NCI-H510A treated with DMSO at 0.1 percent for 48 hours (cell line): ENCODE measurements at regions not wholly inside any gene's neighbourhood (a gene's known extent, or its start where the extent isn't known, plus 50 kb on each side); places are given as distances from the start of the nearest gene placed in this dataset.
"Not testable (repeated sequence)": the region's sequence is repeated elsewhere in the genome, so short reads cannot be mapped to it uniquely, and the experiment has no call there.

Source experiments
- DNase-seq: peaks from one replicate; lab custom pipeline; 2025; lab: John Stamatoyannopoulos, UW

DNA sequence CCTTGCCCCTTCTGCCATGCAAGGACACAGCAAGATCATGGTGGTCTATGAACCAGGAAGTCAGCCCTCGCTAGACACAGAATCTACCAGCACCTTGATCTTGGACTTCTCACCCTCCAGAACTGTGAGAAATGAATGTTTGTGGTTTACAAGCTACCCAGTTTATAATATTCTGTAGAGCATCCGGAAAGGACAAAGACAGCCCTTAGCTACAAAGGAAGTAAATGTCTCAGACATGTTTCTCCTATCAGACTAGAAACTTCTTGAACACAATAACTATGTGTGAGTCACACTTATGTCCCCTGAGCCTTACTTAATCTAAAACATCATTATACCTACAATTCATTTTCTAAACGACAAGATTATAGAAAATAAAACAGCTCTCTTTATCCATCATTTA, 176.7 kb downstream of the KLHL28 start:
- no peak for DNase-seq

DNA sequence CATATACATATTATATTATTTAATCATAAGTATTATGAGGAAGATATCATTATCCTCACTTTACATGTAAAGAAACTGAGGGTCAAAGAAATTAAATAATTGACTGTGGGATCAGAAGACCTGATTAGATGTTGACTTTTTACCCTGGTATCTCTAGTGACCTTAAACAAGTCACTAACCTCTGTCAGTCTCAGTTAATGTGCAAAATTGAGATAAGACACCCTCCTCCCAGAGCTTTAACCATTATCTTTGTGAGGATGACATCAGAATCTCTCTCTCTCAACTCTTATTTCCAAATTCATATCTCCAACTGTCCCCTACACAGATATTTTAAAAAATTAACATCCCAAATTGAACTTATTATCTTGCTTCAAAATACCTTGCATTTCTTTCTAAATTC, 177.8 kb downstream of the KLHL28 start:
- no peak for DNase-seq

DNA sequence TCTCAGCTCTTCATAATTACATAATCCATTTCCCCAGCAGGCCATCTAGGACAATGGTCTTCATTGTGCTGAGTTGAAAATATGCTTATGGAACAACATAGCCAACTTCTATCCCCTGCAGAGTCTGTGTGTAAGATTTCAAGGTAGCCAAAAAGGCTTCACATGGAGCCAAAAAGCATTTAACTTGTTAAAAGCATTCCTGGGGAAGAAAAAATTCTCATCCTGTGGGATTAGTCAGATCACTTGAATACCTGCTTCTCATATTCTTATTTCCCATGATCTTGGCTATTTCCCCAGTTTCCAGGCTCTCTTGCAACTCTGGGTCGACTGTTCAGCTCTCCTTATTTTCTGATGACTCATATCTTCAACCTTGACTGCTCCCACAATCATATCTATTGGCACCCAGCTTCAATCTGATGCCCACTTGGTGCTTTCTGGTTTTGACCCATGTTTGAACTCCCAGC, 178.9 kb downstream of the KLHL28 start:
- DNase-seq, result no peak

DNA sequence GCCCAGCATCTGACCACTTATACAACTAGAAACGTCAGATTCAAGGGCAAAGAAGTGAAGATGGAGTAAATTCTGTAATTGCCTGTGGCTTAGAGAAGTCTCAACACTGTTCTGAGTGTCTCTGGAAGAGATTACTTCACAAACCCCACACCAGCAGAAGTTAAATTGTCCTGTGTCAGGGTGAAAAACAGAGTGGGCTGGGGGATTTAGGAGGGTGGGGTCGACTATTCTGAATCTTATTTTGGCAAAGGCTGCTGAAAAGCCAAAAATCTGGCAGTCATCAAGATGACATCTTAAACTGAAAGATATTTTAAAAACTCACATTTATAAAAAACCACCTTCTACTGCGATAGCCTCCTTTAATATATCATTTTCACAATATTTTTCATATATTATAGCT, 180.8 kb downstream of the KLHL28 start:
- DNase-seq, result no peak

DNA sequence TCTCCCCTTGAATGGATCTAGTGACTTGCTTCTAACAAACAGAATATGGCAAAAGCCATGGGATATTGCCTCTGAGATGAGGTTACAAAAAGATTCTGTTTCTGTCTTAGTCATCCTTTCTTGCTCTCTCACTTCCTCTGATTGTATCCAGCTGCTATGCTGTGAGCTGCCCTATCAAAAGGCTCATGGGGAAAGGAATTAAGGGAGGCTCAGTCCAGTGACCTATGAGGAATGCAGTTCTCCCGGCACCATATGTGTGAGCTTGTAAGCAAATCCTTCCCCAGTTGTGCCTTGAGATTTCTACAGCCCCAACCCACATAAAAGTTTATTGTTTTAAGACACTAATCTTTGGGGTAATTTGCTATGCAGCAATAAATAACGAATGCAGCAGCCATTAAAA, 183.1 kb downstream of the KLHL28 start:
- no peak for DNase-seq

DNA sequence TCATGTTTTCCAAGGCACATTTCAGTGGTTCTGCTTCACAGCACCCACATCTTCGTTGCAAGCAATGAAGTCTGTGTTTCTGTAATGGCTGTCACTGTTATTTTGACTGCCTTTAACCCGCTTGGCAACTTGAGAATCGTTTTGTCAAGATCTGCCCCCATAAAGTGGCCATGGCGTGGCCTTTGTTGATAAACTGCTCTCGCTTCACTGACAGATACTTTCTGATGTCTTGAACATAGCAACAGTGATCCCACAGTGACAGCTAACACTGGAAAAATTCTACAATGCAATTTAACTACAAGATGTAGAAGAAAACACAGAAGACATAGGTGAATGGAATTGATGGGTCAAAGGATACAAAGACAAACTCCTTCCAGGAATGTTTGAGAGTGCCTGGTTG, 184.2 kb downstream of the KLHL28 start:
- DNase-seq, result no peak

DNA sequence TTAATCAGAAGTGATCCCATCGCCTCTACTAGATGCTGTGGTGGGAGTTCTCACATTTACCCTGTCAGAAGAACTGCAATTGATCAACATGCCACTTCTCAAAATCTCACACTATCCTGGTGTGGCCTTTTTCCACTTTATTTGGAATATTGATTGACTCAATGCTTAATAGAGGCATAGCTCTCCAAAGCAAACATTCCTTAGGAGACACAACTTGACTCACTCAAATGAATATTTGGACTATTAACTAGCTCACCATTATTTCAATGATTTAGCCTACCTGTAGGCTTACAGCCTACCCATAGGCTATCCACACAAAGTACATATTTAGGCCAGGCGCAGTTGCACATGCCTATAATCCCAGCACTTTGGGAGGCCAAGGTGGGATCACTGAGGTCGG, 186.5 kb downstream of the KLHL28 start:
- DNase-seq, result no peak

DNA sequence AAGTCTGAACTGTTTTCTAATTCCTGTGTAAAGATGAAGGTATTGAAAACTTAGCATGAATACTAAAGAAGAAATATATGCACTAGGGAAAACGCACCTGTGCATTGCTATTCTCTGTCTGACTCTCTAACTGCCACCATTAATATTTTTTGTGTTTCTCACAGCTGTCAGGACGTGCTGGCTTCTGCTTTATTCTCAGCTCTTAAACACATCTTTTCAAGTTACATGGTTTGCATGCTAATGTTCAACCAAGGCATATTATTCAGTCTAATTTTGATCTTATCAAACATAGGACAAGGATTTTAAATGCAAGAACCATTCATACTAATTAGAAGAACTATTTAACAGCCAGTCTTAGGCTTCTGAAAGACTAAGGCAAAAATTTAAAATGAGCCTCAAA, 187.4 kb downstream of the KLHL28 start:
- no peak for DNase-seq

DNA sequence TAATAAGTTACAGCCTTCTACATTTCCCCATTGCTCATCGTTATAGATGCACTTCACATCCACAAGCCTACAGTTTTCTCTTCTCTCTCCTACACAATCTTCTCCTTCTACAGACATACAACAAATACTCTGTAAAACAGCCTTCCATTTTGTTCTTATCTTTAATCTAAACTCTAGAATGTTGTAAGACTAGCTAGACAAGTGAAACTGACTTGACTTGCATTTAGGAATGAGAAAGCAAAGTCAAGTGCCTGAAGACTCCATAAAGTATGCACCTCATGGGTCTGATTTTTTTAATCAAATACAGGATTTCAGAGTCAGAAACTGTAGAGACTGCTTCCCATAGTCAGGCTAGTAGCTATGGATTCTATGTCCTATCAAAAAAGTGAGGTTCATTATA, 190.3 kb downstream of the KLHL28 start:
- no peak for DNase-seq

DNA sequence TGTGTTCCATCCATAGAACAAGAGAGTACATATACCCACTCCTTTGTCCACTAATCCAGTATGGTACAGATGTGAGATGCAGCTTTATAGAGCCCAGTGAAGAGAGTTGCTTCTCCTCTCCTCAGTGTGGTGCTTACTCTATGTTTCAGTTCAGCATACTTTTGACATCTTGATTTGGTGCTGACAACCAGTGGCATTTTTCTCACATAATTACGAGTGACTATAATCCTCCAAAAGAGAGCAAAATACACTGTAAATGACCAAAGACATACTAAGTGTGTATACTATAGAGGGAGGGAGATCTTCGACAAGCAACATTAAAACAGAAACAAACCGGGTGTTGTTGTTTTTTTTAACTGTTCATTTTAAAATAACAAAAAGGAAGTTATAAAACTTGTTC, 191.5 kb downstream of the KLHL28 start:
- DNase-seq, result no peak

DNA sequence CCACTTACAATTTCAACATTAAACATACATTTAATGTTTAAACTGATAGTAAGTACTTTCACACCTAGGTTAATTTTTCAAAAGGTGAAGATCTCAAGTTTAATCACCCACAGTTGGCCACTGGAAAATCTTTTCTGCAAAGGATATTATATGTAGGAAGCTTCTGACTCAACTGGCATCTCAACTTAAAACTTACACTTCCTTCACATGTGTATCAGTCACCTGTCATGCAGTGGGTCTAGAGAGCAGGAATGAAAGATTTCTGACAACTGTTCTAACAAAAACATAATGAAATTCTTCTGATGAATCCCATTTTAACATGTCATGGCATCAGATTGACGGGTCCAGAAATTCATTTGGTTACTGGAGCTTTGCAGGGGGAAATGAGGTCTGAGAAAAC, 192.8 kb downstream of the KLHL28 start:
- DNase-seq, result no peak

DNA sequence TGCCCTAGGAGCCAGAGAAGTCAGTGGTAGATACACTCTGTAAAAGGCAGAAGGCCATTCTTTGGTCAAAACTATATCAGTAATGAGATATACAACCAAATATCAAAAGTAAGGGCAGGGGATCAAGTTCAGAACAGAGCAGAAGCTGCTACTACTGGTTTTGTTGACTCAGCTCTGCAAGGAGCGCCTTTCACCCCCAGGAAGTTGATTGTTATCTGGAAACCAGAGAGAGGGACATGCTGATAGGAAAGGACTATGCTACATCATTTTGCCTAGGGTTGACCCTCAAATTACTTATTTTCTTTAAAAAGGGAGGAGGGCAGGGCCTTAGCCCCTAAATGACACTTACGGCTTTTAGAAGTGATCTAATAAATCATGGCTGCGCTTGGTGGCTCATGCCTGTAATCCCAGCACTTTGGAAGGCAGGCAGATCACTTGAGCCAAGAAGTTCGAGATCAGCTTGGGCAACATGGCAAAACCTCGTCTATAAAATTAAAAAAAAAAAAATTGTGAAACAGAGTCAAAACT, 194.0 kb downstream of the KLHL28 start:
- DNase-seq, result no peak

DNA sequence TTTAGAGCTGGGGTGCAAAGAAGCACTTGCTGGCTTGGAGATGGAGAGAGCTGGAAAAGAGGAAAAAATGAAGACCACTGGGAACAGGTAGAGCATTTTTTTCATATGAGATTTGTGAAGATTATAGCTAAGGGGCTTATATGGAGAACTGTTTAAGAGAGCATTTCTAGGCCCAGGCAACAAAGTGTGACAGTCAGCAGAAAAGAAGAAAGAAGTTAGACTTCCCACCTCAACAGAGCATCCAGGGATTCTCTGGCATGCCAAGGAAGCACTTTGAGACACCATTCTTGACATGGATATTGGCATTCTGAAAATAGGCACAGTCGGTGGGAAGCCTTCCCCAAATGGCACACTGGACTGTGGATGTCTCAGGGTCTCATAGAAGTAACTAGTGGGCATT, 195.5 kb downstream of the KLHL28 start:
- no peak for DNase-seq

DNA sequence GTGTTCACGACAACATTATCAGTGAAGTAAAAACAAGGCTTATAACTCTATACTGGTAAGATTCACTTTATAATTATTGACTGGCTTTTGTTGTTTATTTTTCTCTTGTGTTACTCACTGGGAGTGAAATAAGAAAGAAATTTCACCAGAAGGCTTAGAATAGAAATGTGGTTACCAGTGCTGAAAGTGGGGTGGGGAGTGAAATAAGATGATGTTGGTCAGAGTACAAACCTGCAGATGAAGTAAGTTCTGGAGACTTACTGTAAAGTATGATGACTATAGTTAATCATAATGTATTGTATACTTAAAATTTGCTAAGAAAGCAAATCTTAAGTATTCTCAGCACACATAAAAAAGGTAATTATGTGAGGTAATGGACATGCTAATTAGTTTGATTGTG, 198.4 kb downstream of the KLHL28 start:
- DNase-seq, result no peak

DNA sequence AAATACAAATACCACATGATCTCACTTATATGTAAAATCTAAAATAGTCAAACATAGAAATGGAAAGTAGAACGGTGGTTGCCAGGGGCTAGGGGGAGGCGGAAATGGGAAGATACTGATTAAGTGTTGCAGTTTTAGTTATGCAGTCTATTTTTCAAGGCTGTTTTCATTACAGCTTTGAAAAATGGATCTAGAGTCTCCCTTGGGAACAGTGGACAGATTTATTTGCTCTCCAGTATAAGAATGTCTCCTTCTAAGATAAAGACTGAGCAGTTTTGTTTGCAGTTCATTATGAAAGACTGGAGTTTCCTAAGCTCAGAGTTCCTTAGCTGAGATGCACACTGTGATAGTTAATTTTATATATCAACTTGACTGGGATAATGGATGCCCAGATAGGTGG, 202.5 kb downstream of the KLHL28 start:
- DNase-seq, result no peak

DNA sequence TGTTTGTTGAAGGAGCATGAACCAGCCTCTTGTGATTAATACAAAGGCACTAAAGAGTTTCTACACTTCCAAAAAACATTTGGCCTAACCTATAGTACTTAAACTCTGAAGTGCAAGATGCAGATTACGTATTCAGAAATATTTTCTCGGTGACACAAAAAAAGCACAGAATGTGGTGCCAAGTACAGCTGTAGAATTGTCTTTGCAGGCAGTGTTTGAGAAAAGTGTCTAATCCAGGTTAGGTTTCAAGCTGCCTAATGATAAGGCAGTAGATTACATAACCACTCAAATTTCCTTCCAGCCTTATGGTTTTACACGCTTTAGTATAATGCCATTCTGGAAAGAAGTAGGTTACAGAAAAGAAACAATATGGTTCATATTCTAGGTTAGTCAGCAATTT, 205.2 kb downstream of the KLHL28 start:
- DNase-seq, result no peak

DNA sequence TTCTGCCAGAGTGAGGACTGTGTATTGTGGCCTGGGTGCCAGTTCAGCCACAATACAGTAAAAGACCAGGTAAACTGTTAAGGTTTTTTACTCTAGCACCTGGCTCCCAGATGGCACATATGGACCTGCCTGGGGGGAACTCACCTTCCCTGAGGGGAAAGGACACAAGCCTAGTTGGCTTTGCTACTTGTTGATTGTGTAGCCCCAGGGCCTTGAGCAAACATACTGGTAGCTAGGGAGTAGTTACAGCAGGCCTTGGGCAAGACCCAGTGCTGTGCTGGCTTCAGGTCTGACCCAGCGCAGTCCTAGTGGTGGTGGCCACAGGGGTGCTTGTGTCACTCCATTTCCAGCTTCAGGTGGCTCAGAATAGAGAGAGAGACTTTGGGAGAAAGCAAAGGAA, 216.4 kb downstream of the KLHL28 start:
- DNase-seq, result no peak

DNA sequence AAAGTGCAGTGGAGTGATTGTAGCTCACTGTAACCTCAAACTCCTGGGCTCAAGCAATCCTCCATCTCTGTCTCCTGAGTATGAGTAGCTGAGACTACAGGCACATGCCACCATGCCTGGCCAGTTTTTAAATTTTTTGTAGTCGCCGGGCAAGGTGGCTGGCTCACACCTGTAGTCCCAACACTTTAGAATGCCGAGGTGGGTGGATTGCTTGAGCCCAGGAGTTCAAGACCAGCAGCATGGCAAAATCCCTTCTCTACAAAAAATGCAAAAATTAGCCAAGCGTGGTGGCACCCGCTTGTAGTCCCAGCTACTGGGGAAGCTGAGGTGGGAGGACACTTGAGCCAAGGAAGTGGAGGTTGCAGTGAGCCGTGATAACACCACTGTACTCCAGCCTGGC, 219.5 kb downstream of the KLHL28 start:
- DNase-seq, result no peak

DNA sequence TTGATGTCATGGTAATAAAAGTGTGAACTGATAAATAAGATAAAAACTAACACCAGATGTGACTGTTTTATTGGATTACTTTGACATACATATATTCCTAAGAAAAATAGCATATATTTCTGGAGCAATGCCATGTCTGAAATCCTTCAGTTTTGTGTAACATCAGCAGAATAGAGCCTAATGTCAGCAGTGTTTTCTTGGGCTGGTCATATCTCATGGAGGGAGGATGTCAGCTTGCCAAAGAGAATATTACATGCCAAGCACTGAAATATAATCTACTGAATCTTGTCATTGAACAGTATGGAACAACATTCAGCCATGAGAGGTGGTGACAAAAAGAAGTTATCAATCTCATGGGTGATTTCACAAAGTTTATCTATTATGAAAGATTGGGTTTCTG, 220.3 kb downstream of the KLHL28 start:
- DNase-seq, result no peak

DNA sequence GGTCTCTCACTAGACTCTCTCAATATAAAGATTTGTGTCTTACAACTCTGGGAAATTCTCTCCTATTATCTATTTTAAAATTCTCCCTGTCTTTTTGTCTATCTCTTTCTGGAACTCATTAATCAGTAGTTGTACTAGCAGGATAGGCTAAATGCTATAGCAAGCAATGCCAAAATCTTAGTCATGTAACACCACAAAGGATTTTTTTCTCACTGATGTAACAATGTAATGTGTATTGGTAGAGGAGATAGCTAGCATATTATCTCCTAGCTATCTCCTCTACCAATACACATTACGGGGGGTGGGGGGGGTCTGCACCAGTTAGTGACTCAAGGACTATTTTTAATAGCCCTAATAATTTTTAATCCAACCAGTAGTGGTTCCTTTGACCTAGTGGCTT, 225.4 kb downstream of the KLHL28 start:
- DNase-seq, result no peak

DNA sequence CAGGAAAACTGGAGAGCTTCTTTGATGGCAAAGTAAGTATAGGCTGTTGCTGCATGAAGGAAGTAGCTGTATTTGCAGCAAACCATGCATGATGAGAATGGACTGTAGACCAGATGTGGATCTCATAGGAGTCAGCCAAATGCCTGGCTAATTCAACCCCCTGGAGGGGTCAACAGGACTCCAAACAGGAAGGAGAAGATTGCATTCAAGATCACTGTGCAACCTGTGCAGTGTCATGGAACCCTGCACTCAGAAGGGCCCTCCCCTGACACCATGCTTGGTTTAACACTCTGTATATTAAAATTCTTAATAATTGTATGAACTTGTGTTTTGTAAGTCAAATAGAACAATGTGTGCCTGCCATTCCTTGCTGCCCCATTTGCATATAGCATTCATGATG, 225.1 kb upstream of the FSCB start:
- no peak for DNase-seq

DNA sequence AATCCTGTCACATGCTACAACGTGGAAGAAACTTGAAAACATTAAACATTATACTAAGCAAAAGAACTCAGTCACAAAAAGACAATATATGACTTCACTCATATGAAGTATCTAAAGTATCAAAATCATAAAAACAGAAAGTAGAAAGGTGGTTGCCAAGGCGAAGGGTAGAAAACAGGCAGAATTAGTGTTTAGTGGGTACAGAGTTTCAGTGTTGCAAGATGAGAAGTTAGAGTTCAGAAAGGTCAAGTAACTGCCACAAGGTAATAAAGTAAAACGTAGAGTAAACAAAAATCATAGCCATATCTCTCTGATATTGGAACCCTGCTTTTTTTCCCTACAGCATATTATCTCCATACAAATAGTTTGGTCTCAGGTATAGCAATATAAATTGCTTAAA, 223.8 kb upstream of the FSCB start:
- DNase-seq, result no peak

DNA sequence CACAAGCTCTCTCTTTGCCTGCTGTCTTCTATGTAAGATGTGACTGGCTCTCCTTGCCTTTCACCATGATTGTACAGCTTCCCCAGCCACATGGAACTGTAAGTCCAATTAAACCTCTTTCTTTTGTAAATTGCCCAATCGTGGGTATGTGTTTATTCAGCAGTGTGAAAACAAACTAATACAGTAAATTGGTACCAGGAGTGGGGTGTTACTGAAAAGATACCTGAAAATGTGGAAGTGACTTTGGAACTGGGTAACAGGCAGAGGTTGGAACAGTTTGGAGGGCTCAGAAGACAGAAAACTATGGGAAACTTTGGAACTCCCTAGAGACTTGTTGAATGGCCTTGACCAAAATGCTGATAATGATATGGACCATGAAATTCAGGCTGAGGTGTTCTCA, 214.3 kb upstream of the FSCB start:
- DNase-seq, result not testable (repeated sequence)

DNA sequence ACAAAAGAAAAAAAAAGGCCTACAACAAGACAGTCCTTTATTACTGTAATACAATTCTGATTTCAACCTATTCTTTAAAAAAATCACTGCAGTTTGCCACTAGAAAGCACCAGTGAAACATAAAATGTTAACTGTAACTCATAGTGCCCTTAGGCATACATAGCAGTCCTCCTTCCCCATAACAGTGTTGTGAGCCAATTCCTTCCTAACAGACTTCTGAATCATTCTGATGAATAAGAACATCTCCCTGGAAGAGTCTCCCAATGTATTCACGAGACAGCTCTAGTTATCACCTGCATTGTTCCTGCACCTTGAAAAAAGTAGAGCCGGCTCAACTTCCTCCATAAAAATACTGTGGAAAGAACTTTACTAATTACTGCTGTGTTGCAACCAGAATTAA, 213.6 kb upstream of the FSCB start:
- no peak for DNase-seq
